ENCODE measurements at regions not wholly inside any gene's neighbourhood (a gene's known extent, or its start where the extent isn't known, plus 50 kb on each side); places are given as distances from the start of the nearest gene placed in this dataset.

- DNase-seq (ENCODE audit: low read depth): peak; percentile 4
- no peak overlapping the region for H3K4me3 ChIP-seq (ENCODE audit: low read length)
- no peak for TF ChIP-seq CTCF (conservative IDR thresholded peaks at IDR 0.05; ENCODE audit: low read length)
Measured at GRCh38 chr12:60489071-60489470, 893.2 kb downstream of the SLC16A7 start.

GRCh38 chr12:60494244-60494643, 898.4 kb downstream of the SLC16A7 start:
- no peak overlapping the region for H3K4me3 ChIP-seq (ENCODE audit: low read length)
- peak; percentile 84 for TF ChIP-seq CTCF (conservative IDR thresholded peaks at IDR 0.05; ENCODE audit: low read length)
- DNase-seq (ENCODE audit: low read depth): peak; percentile 67

GRCh38 chr12:60498656-60499055, 902.8 kb downstream of the SLC16A7 start:
- no peak for TF ChIP-seq CTCF (conservative IDR thresholded peaks at IDR 0.05; ENCODE audit: low read length)
- no peak overlapping the region for H3K4me3 ChIP-seq (ENCODE audit: low read length)

GRCh38 chr12:60501124-60501729, 905.4 kb downstream of the SLC16A7 start:
- DNase-seq (ENCODE audit: low read depth): peak; percentile 1
- 0 out of 2 replicates have a peak, but pooled peaks have one; percentile 8 for TF ChIP-seq CTCF (conservative IDR thresholded peaks at IDR 0.05; ENCODE audit: low read length)
- no peak overlapping the region for H3K4me3 ChIP-seq (ENCODE audit: low read length)

More at GRCh38 chr12:60498656-60499055, 902.8 kb downstream of the SLC16A7 start:
- no peak for DNase-seq (ENCODE audit: low read depth)

GRCh38 chr12:60522684-60523400, 927.0 kb downstream of the SLC16A7 start:
- no peak overlapping the region for H3K4me3 ChIP-seq (ENCODE audit: low read length)
- no peak for TF ChIP-seq CTCF (conservative IDR thresholded peaks at IDR 0.05; ENCODE audit: low read length)
- DNase-seq (ENCODE audit: low read depth): no peak

GRCh38 chr12:60529261-60529660, 933.4 kb downstream of the SLC16A7 start:
- no peak for TF ChIP-seq CTCF (conservative IDR thresholded peaks at IDR 0.05; ENCODE audit: low read length)
- DNase-seq (ENCODE audit: low read depth): no peak
- H3K4me3 ChIP-seq (ENCODE audit: low read length): no peak overlapping the region

GRCh38 chr12:60529723-60530122, 933.9 kb downstream of the SLC16A7 start:
- no peak for TF ChIP-seq CTCF (conservative IDR thresholded peaks at IDR 0.05; ENCODE audit: low read length)
- H3K4me3 ChIP-seq (ENCODE audit: low read length): no peak overlapping the region
- no peak for DNase-seq (ENCODE audit: low read depth)
